GM20431 (cell line): ENCODE measurements at regions not wholly inside any gene's neighbourhood (a gene's known extent, or its start where the extent isn't known, plus 50 kb on each side); places are given as distances from the start of the nearest gene placed in this dataset.
"Not testable (repeated sequence)": the region's sequence is repeated elsewhere in the genome, so short reads cannot be mapped to it uniquely, and the experiment has no call there.

Source experiments
- in situ Hi-C: fragments of 300-500 bp; cut with MseI, MboI; formaldehyde crosslinking; loops from one replicate; pipeline ENCODE4 v1.15.0; 2020; ENCODE audit warnings: low sequenced_read_pairs; ENCODE audit not compliant: unreplicated experiment

- in situ Hi-C loops: no loop called here
Observed at GRCh38 chr5:145471831-145472612, 363.1 kb downstream of the PRELID2 start.

GRCh38 chr5:145471026-145471425, 364.1 kb downstream of the PRELID2 start:
- in situ Hi-C loops: no loop called here

GRCh38 chr5:145470396-145470979, 364.7 kb downstream of the PRELID2 start:
- in situ Hi-C loops: no loop called here

- in situ Hi-C loops: no loop called here
Observed at GRCh38 chr5:145467446-145467845, 367.7 kb downstream of the PRELID2 start.

- in situ Hi-C loops: no loop called here
Observed at GRCh38 chr5:145466533-145466932, 368.6 kb downstream of the PRELID2 start.

- in situ Hi-C loops: no loop called here
Observed at GRCh38 chr5:145465474-145466263, 369.5 kb downstream of the PRELID2 start.

GRCh38 chr5:145464171-145464570, 371.0 kb downstream of the PRELID2 start:
- in situ Hi-C loops: no loop called here

- in situ Hi-C loops: no loop called here
Observed at GRCh38 chr5:145463634-145464033, 371.5 kb downstream of the PRELID2 start.

GRCh38 chr5:145462525-145462924, 372.6 kb downstream of the PRELID2 start:
- in situ Hi-C loops: no loop called here

GRCh38 chr5:145450286-145450885, 384.8 kb downstream of the PRELID2 start:
- in situ Hi-C loops: no loop called here

GRCh38 chr5:145449794-145450193, 385.3 kb downstream of the PRELID2 start:
- in situ Hi-C loops: no loop called here

GRCh38 chr5:145446875-145447274, 388.3 kb downstream of the PRELID2 start:
- in situ Hi-C loops: not testable (repeated sequence)

GRCh38 chr5:145446412-145446811, 388.7 kb downstream of the PRELID2 start:
- in situ Hi-C loops: no loop called here

GRCh38 chr5:145445027-145445426, 390.1 kb downstream of the PRELID2 start:
- in situ Hi-C loops: no loop called here

GRCh38 chr5:145443964-145444363, 391.2 kb downstream of the PRELID2 start:
- in situ Hi-C loops: no loop called here

- in situ Hi-C loops: no loop called here
Observed at GRCh38 chr5:145443366-145443765, 391.8 kb downstream of the PRELID2 start.

- in situ Hi-C loops: not testable (repeated sequence)
Observed at GRCh38 chr5:145442661-145443060, 392.5 kb downstream of the PRELID2 start.

- in situ Hi-C loops: no loop called here
Observed at GRCh38 chr5:145441228-145441627, 393.9 kb downstream of the PRELID2 start.

- in situ Hi-C loops: no loop called here
Observed at GRCh38 chr5:145437627-145438026, 397.5 kb downstream of the PRELID2 start.

- in situ Hi-C loops: no loop called here
Observed at GRCh38 chr5:145433077-145433476, 402.1 kb downstream of the PRELID2 start.

GRCh38 chr5:145429170-145429569, 406.0 kb downstream of the PRELID2 start:
- in situ Hi-C loops: no loop called here
